Eye (tissue), 1 donor: ENCODE measurements at regions not wholly inside any gene's neighbourhood (a gene's known extent, or its start where the extent isn't known, plus 50 kb on each side); places are given as distances from the start of the nearest gene placed in this dataset.
"Not testable (repeated sequence)": the region's sequence is repeated elsewhere in the genome, so short reads cannot be mapped to it uniquely, and the experiment has no call there.

Experiments used
- DNase-seq: peaks from one replicate; pipeline ENCODE4 v3.0.0-alpha.2; 2015

GRCh38 chr7:91465595-91466061 lies 201.4 kb downstream of the FZD1 start:
- DNase-seq = no peak

GRCh38 chr7:91468256-91468655 lies 204.0 kb downstream of the FZD1 start:
- peak; percentile 59 for DNase-seq

- no peak for DNase-seq
Measured at GRCh38 chr7:91473619-91474018, 209.4 kb downstream of the FZD1 start.

GRCh38 chr7:91474074-91474473 lies 209.8 kb downstream of the FZD1 start:
- no peak for DNase-seq

- not testable (repeated sequence) for DNase-seq
Measured at GRCh38 chr7:91480470-91480869, 216.2 kb downstream of the FZD1 start.

- DNase-seq = no peak
Measured at GRCh38 chr7:91491868-91492267, 227.6 kb downstream of the FZD1 start.

GRCh38 chr7:91492317-91492716 lies 228.1 kb downstream of the FZD1 start:
- no peak for DNase-seq

GRCh38 chr7:91492773-91493172 lies 228.5 kb downstream of the FZD1 start:
- DNase-seq = no peak

GRCh38 chr7:91494450-91494849 lies 230.2 kb downstream of the FZD1 start:
- DNase-seq = no peak

- DNase-seq = no peak
Measured at GRCh38 chr7:91496251-91496820, 232.1 kb downstream of the FZD1 start.

- not testable (repeated sequence) for DNase-seq
Measured at GRCh38 chr7:91497277-91497676, 233.0 kb downstream of the FZD1 start.

- DNase-seq = no peak
Measured at GRCh38 chr7:91503934-91504555, 239.8 kb downstream of the FZD1 start.

- no peak for DNase-seq
Measured at GRCh38 chr7:91504919-91505318, 240.7 kb downstream of the FZD1 start.

- DNase-seq = not testable (repeated sequence)
Measured at GRCh38 chr7:91506966-91507365, 242.7 kb downstream of the FZD1 start.

GRCh38 chr7:91511861-91512260 lies 247.6 kb downstream of the FZD1 start:
- DNase-seq = not testable (repeated sequence)

- no peak for DNase-seq
Measured at GRCh38 chr7:91512958-91513357, 248.7 kb downstream of the FZD1 start.

- DNase-seq = no peak
Measured at GRCh38 chr7:91514591-91514990, 250.4 kb downstream of the FZD1 start.

GRCh38 chr7:91515961-91516360 lies 251.7 kb downstream of the FZD1 start:
- no peak for DNase-seq

GRCh38 chr7:91517201-91517785 lies 253.1 kb downstream of the FZD1 start:
- DNase-seq = peak; percentile 46

GRCh38 chr7:91518058-91518457 lies 253.8 kb downstream of the FZD1 start:
- no peak for DNase-seq

GRCh38 chr7:91519241-91520158 lies 255.3 kb downstream of the FZD1 start:
- DNase-seq = peak; percentile 93

GRCh38 chr7:91520645-91521044 lies 256.4 kb downstream of the FZD1 start:
- no peak for DNase-seq

- no peak for DNase-seq
Measured at GRCh38 chr7:91526404-91526803, 262.2 kb downstream of the FZD1 start.
